ENCODE measurements at regions not wholly inside any gene's neighbourhood (a gene's known extent, or its start where the extent isn't known, plus 50 kb on each side); places are given as distances from the start of the nearest gene placed in this dataset.
"Not testable (repeated sequence)": the region's sequence is repeated elsewhere in the genome, so short reads cannot be mapped to it uniquely, and the experiment has no call there.

- Histone ChIP-seq H3K27me3 (no peaks in the 10 kb centered on the region), H3K4me3 (replicated peaks in 1 of 3) (no peak overlapping the region), H3K27ac (no peak overlapping the region), H3K9me3 (no peaks in the 10 kb centered on the region), H3K4me1 (no peaks in the 10 kb centered on the region), H3K36me3 (no peaks in the 10 kb centered on the region)
- TF ChIP-seq POLR2A (IDR thresholded peaks at IDR 0.05): no peak
- TF ChIP-seq CTCF (IDR thresholded peaks at IDR 0.05): no peak
- intact Hi-C loops (cut with DNase I): no loop called here
- no peak for DNase-seq
- 52 to 53% methylated on average over 1 of the region's 1 CpG for WGBS, 2 donors
Observed at GRCh38 chr21:29431178-29431577, 132.5 kb downstream of the BACH1 start.

GRCh38 chr21:29431680-29432079 lies 133.0 kb downstream of the BACH1 start:
- H3K4me1 ChIP-seq: no peaks in the 10 kb centered on the region
- H3K9me3 ChIP-seq: no peaks in the 10 kb centered on the region
- 87 to 88% methylated on average over 5 of the region's 5 CpGs for WGBS, 2 donors
- no peaks in the 10 kb centered on the region for H3K27me3 ChIP-seq
- DNase-seq: no peak
- no peak for TF ChIP-seq POLR2A (IDR thresholded peaks at IDR 0.05)
- TF ChIP-seq CTCF (IDR thresholded peaks at IDR 0.05): no peak
- no peak overlapping the region for H3K27ac ChIP-seq
- no peaks in the 10 kb centered on the region for H3K36me3 ChIP-seq
- H3K4me3 ChIP-seq (replicated peaks in 1 of 3): no peak overlapping the region
- intact Hi-C loops (cut with DNase I): no loop called here

- Histone ChIP-seq H3K27ac (no peak overlapping the region), H3K27me3 (no peaks in the 10 kb centered on the region), H3K9me3 (no peaks in the 10 kb centered on the region), H3K36me3 (no peaks in the 10 kb centered on the region), H3K4me3 (replicated peaks in 1 of 3) (no peak overlapping the region), H3K4me1 (no peaks in the 10 kb centered on the region)
- TF ChIP-seq POLR2A (IDR thresholded peaks at IDR 0.05): no peak
- no peak for TF ChIP-seq CTCF (IDR thresholded peaks at IDR 0.05)
- intact Hi-C loops (cut with DNase I): no loop called here
- no peak for DNase-seq
- WGBS, 2 donors: 68% methylated on average over 7 of the region's 7 CpGs
Observed at GRCh38 chr21:29433366-29434059, 134.8 kb downstream of the BACH1 start.

- intact Hi-C loops (cut with DNase I): no loop called here
- no peaks in the 10 kb centered on the region for H3K27me3 ChIP-seq
- no peak for TF ChIP-seq CTCF (IDR thresholded peaks at IDR 0.05)
- TF ChIP-seq POLR2A (IDR thresholded peaks at IDR 0.05): no peak
- H3K9me3 ChIP-seq: no peaks in the 10 kb centered on the region
- no peaks in the 10 kb centered on the region for H3K36me3 ChIP-seq
- no peaks in the 10 kb centered on the region for H3K4me1 ChIP-seq
- no peak overlapping the region for H3K4me3 ChIP-seq (replicated peaks in 1 of 3)
- no peak for DNase-seq
- H3K27ac ChIP-seq: no peak overlapping the region
- WGBS, 2 donors: 81 to 88% methylated on average over 7 of the region's 7 CpGs
Observed at GRCh38 chr21:29434081-29434480, 135.4 kb downstream of the BACH1 start.

- H3K27me3 ChIP-seq; H3K27ac ChIP-seq; H3K9me3 ChIP-seq; intact Hi-C loops (cut with DNase I); H3K4me3 ChIP-seq (replicated peaks in 1 of 3); H3K36me3 ChIP-seq; DNase-seq; H3K4me1 ChIP-seq: not testable (repeated sequence)
- WGBS, 2 donors: 96 to 98% methylated on average over 2 of the region's 2 CpGs
Observed at GRCh38 chr21:29434982-29435381, 136.3 kb downstream of the BACH1 start.

Data from thyroid gland (tissue), 4 donors.